OCI-LY1 (cell line): ENCODE measurements at regions not wholly inside any gene's neighbourhood (a gene's known extent, or its start where the extent isn't known, plus 50 kb on each side); places are given as distances from the start of the nearest gene placed in this dataset.

ENCODE experiments used
- H2AFZ ChIP-seq: fragments of 200-600 bp; sonication (generic), shearing (Covaris generic); 2 replicates; pipeline ENCODE4 v1.6.0; 2014; ENCODE audit warnings: antibody characterized with exemption, mild to moderate bottlenecking, low read length
- H3F3A ChIP-seq: fragments of 200-600 bp; sonication (generic), shearing (Covaris generic); 2 replicates; pipeline ENCODE4 v1.6.0; 2014; ENCODE audit warnings: mild to moderate bottlenecking, antibody characterized with exemption, low read length, moderate library complexity; ENCODE audit not compliant: insufficient read depth
- H3K27ac ChIP-seq: fragments of 200-600 bp; sonication (generic); 2 replicates; pipeline ENCODE4 v1.5.1; 2014; ENCODE audit warnings: low read length, mixed run types, mild to moderate bottlenecking, low read depth; ENCODE audit not compliant: poor library complexity, severe bottlenecking
- H3K27me3 ChIP-seq: fragments of 200-600 bp; sonication (generic); 2 replicates; pipeline ENCODE4 v1.6.0; 2014; ENCODE audit warnings: antibody characterized with exemption, mild to moderate bottlenecking, low read length, moderate library complexity; ENCODE audit not compliant: insufficient read depth
- H3K36me3 ChIP-seq: fragments of 200-600 bp; sonication (generic); 2 replicates; pipeline ENCODE4 v1.6.1; 2014; ENCODE audit warnings: mild to moderate bottlenecking, antibody characterized with exemption, low read length, moderate library complexity, mixed read lengths; ENCODE audit not compliant: insufficient read depth
- H3K4me1 ChIP-seq: fragments of 200-600 bp; sonication (generic); 2 replicates; pipeline ENCODE4 v1.5.1; 2014; ENCODE audit warnings: mild to moderate bottlenecking, low read length, moderate library complexity; ENCODE audit not compliant: insufficient read depth, severe bottlenecking
- H3K4me2 ChIP-seq: fragments of 200-600 bp; sonication (generic), shearing (Covaris generic); 2 replicates; pipeline ENCODE4 v1.6.1; 2014; ENCODE audit warnings: low read length
- H3K4me3 ChIP-seq: fragments of 200-600 bp; sonication (generic); 2 replicates; pipeline ENCODE4 v1.5.1; 2014; ENCODE audit warnings: low read length, low read depth, mild to moderate bottlenecking, mixed read lengths; ENCODE audit not compliant: poor library complexity, severe bottlenecking
- H3K79me2 ChIP-seq: fragments of 200-600 bp; shearing (Covaris generic); 2 replicates; pipeline ENCODE4 v1.6.1; 2016; ENCODE audit warnings: mixed run types, low read length, mixed read lengths; ENCODE audit not compliant: insufficient read depth
- H3K9ac ChIP-seq: fragments of 200-600 bp; sonication (generic), shearing (Covaris generic); 2 replicates; pipeline ENCODE4 v1.6.1; 2014; ENCODE audit warnings: mild to moderate bottlenecking, low read length, mixed read lengths
- H3K9me2 ChIP-seq: fragments of 200-600 bp; sonication (generic), shearing (Covaris generic); 2 replicates; pipeline ENCODE4 v1.6.1; 2014; ENCODE audit warnings: low read depth, mild to moderate bottlenecking, low read length, mixed read lengths
- H3K9me3 ChIP-seq: fragments of 200-600 bp; shearing (Covaris generic); 2 replicates; pipeline ENCODE4 v1.6.1; 2014; ENCODE audit warnings: low read length, mixed read lengths
- H4K20me1 ChIP-seq: fragments of 200-600 bp; sonication (generic), shearing (Covaris generic); 2 replicates; pipeline ENCODE4 v1.6.0; 2016; ENCODE audit warnings: mild to moderate bottlenecking, low read length; ENCODE audit not compliant: insufficient read depth
- CTCF ChIP-seq: fragments of 200-600 bp; sonication (generic), shearing (Covaris generic); IDR thresholded peaks from 2 replicates; pipeline ENCODE4 v1.5.1; 2017; ENCODE audit warnings: mild to moderate bottlenecking, antibody characterized with exemption, low read length, moderate library complexity, mixed read lengths
- EZH2 ChIP-seq: fragments of 200-600 bp; sonication (generic), shearing (Covaris generic); IDR thresholded peaks from 2 replicates; pipeline ENCODE4 v1.8.0; 2017; ENCODE audit warnings: borderline replicate concordance, mixed run types, mild to moderate bottlenecking, antibody characterized with exemption, low read length, moderate library complexity, mixed read lengths

GRCh38 chr11:39209981-39210380, 2249.5 kb downstream of the LRRC4C start:
- Histone ChIP-seq H3K4me2 (no peak overlapping the region), H4K20me1 (no peaks in the 10 kb centered on the region), H3K9me2 (no peaks in the 10 kb centered on the region), H3K4me3 (no peak overlapping the region), H3K9ac (no peak overlapping the region), H3K36me3 (no peaks in the 10 kb centered on the region), H3K4me1 (no peaks in the 10 kb centered on the region), H3K27ac (no peak overlapping the region), H3K9me3 (no peaks in the 10 kb centered on the region), H2AFZ (no peak overlapping the region), H3K27me3 (no peaks in the 10 kb centered on the region), H3F3A (no peaks in the 10 kb centered on the region), H3K79me2 (no peaks in the 10 kb centered on the region)
- TF ChIP-seq CTCF (no peak), EZH2 (no peak)

GRCh38 chr11:39205236-39205995, 2254.0 kb downstream of the LRRC4C start:
- H3K27me3 ChIP-seq: no peaks in the 10 kb centered on the region
- no peaks in the 10 kb centered on the region for H3K79me2 ChIP-seq
- TF ChIP-seq EZH2: no peak
- H3K4me2 ChIP-seq: no peak overlapping the region
- no peaks in the 10 kb centered on the region for H4K20me1 ChIP-seq
- no peak overlapping the region for H3K4me3 ChIP-seq
- H3K4me1 ChIP-seq: no peaks in the 10 kb centered on the region
- no peak overlapping the region for H3K9ac ChIP-seq
- no peaks in the 10 kb centered on the region for H3K36me3 ChIP-seq
- H3K9me3 ChIP-seq: no peaks in the 10 kb centered on the region
- H3K27ac ChIP-seq: no peak overlapping the region
- H2AFZ ChIP-seq: no peak overlapping the region
- no peaks in the 10 kb centered on the region for H3K9me2 ChIP-seq
- no peaks in the 10 kb centered on the region for H3F3A ChIP-seq

GRCh38 chr11:39192671-39193070, 2266.8 kb downstream of the LRRC4C start:
- no peak overlapping the region for H3K4me3 ChIP-seq
- TF ChIP-seq EZH2: no peak
- TF ChIP-seq CTCF: no peak
- no peaks in the 10 kb centered on the region for H3K9me2 ChIP-seq

GRCh38 chr11:39190751-39191150, 2268.7 kb downstream of the LRRC4C start:
- Histone ChIP-seq H3K4me2 (no peak overlapping the region), H2AFZ (no peak overlapping the region), H3F3A (no peaks in the 10 kb centered on the region), H3K27ac (no peak overlapping the region), H3K9me2 (no peaks in the 10 kb centered on the region), H3K9me3 (no peaks in the 10 kb centered on the region), H4K20me1 (no peaks in the 10 kb centered on the region), H3K27me3 (no peaks in the 10 kb centered on the region), H3K79me2 (no peaks in the 10 kb centered on the region), H3K9ac (no peak overlapping the region), H3K36me3 (no peaks in the 10 kb centered on the region), H3K4me1 (no peaks in the 10 kb centered on the region), H3K4me3 (no peak overlapping the region)
- no peak for TF ChIP-seq CTCF
- no peak for TF ChIP-seq EZH2

More at GRCh38 chr11:39192671-39193070, 2266.8 kb downstream of the LRRC4C start:
- H3F3A ChIP-seq: no peaks in the 10 kb centered on the region
- no peak overlapping the region for H2AFZ ChIP-seq
- H3K9ac ChIP-seq: no peak overlapping the region
- H3K4me2 ChIP-seq: no peak overlapping the region
- no peaks in the 10 kb centered on the region for H3K27me3 ChIP-seq
- no peaks in the 10 kb centered on the region for H3K9me3 ChIP-seq
- no peaks in the 10 kb centered on the region for H4K20me1 ChIP-seq
- H3K36me3 ChIP-seq: no peaks in the 10 kb centered on the region
- H3K27ac ChIP-seq: no peak overlapping the region
- no peaks in the 10 kb centered on the region for H3K4me1 ChIP-seq
- H3K79me2 ChIP-seq: no peaks in the 10 kb centered on the region
